GM23338 (cell line): ENCODE measurements at regions not wholly inside any gene's neighbourhood (a gene's known extent, or its start where the extent isn't known, plus 50 kb on each side); places are given as distances from the start of the nearest gene placed in this dataset.

Source experiments
- EZH2phosphoT487 ChIP-seq: fragments of 200-600 bp; sonication (generic); IDR thresholded peaks from one replicate; pipeline ENCODE4 v1.8.1; 2018; ENCODE audit warnings: antibody characterized with exemption; ENCODE audit not compliant: unreplicated experiment
- TF ChIP-seq, protein P1 (sequence below): fragments of 250-450 bp; sonication (Bioruptor Pico); IDR thresholded peaks from 2 replicates; pipeline ENCODE4 v1.5.0; 2020; ENCODE audit warnings: mild to moderate bottlenecking, moderate library complexity

DNA sequence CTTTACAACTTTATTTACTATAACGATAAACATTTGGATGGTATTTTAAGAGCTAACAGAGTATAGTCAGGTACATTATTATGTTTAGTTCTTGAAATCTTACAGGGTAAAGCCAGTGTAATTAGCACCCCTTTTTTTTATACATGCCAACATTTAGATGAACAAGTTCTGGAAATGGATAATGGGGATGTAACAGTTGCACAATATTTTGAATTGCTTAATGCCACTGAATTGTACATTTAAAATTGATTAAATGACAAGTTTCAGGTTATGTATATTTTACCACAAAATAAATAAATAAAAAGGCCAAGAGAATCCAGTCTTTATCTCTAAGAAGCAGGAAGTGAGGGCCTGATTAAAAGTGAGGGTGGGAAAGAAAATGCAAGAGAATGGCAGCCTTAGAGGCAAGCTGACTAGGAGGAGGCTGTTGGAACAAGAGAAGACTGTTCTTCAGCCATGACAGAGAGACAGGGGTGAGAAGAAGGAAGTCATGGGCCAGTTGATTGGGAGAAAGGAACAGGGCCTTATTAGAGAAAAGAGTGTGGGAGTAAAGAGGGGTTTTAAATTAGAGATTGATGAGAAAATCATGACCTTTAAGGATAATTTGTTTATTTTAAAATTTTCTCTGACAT, 49.9 kb upstream of the TNFSF18 start (continued):
- TF ChIP-seq, protein P1, sequence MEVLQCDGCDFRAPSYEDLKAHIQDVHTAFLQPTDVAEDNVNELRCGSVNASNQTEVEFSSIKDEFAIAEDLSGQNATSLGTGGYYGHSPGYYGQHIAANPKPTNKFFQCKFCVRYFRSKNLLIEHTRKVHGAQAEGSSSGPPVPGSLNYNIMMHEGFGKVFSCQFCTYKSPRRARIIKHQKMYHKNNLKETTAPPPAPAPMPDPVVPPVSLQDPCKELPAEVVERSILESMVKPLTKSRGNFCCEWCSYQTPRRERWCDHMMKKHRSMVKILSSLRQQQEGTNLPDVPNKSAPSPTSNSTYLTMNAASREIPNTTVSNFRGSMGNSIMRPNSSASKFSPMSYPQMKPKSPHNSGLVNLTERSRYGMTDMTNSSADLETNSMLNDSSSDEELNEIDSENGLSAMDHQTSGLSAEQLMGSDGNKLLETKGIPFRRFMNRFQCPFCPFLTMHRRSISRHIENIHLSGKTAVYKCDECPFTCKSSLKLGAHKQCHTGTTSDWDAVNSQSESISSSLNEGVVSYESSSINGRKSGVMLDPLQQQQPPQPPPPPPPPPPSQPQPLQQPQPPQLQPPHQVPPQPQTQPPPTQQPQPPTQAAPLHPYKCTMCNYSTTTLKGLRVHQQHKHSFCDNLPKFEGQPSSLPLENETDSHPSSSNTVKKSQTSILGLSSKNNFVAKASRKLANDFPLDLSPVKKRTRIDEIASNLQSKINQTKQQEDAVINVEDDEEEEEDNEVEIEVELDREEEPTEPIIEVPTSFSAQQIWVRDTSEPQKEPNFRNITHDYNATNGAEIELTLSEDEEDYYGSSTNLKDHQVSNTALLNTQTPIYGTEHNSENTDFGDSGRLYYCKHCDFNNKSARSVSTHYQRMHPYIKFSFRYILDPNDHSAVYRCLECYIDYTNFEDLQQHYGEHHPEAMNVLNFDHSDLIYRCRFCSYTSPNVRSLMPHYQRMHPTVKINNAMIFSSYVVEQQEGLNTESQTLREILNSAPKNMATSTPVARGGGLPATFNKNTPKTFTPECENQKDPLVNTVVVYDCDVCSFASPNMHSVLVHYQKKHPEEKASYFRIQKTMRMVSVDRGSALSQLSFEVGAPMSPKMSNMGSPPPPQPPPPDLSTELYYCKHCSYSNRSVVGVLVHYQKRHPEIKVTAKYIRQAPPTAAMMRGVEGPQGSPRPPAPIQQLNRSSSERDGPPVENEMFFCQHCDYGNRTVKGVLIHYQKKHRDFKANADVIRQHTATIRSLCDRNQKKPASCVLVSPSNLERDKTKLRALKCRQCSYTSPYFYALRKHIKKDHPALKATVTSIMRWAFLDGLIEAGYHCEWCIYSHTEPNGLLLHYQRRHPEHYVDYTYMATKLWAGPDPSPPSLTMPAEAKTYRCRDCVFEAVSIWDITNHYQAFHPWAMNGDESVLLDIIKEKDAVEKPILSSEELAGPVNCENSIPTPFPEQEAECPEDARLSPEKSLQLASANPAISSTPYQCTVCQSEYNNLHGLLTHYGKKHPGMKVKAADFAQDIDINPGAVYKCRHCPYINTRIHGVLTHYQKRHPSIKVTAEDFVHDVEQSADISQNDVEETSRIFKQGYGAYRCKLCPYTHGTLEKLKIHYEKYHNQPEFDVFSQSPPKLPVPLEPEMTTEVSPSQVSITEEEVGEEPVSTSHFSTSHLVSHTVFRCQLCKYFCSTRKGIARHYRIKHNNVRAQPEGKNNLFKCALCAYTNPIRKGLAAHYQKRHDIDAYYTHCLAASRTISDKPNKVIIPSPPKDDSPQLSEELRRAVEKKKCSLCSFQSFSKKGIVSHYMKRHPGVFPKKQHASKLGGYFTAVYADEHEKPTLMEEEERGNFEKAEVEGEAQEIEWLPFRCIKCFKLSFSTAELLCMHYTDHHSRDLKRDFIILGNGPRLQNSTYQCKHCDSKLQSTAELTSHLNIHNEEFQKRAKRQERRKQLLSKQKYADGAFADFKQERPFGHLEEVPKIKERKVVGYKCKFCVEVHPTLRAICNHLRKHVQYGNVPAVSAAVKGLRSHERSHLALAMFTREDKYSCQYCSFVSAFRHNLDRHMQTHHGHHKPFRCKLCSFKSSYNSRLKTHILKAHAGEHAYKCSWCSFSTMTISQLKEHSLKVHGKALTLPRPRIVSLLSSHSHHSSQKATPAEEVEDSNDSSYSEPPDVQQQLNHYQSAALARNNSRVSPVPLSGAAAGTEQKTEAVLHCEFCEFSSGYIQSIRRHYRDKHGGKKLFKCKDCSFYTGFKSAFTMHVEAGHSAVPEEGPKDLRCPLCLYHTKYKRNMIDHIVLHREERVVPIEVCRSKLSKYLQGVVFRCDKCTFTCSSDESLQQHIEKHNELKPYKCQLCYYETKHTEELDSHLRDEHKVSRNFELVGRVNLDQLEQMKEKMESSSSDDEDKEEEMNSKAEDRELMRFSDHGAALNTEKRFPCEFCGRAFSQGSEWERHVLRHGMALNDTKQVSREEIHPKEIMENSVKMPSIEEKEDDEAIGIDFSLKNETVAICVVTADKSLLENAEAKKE: no peak
- no peak for TF ChIP-seq EZH2phosphoT487
